ENCODE measurements at regions not wholly inside any gene's neighbourhood (a gene's known extent, or its start where the extent isn't known, plus 50 kb on each side); places are given as distances from the start of the nearest gene placed in this dataset.

- DNase-seq, result no peak
Measured at GRCh38 chr13:76038920-76039716, 403.0 kb downstream of the LMO7 start.

DNA sequence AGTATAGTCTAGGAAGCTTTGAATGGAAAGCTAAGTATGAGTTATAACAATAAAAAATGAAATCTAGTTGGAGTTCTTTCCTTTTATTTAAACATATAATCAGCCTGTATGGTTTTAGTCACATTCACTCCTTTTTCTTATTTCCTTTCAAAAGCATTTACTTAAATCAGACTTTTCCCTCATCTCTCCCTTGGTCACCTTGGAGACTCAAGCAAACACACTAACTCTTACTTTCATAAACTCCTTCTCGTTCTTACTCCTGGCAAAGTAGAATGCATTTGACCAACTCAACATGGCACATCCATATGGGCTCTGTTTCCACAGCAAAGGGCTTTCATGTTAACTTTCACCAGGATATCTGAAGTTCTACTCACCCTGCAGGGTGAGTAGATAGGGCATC is 400.0 kb downstream of the LMO7 start:
- no peak for DNase-seq

- no peak for DNase-seq
Measured at GRCh38 chr13:76035711-76036110, 399.6 kb downstream of the LMO7 start.

GRCh38 chr13:76029706-76030105 is 393.6 kb downstream of the LMO7 start:
- DNase-seq, result no peak

GRCh38 chr13:76029088-76029487 is 393.0 kb downstream of the LMO7 start:
- no peak for DNase-seq

DNA sequence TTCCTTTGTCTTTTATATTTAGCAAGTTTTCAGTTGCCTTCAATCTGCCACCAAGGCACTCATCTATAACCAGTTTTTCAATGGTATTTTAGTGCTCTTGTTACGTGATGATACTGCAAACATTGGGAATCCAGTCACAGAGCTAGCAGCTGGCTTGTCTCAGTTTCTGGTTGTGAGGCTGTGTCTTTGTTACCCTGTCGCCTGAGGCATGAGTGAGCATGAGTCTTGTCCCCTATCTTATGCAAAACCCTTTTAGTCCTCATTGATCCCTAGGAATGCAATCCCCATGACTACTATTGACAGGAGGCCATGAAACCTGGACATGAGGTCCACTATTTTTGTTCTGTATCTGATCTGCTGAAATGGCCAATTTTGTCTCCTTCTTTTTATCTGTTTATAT is 391.0 kb downstream of the LMO7 start:
- DNase-seq, result no peak

DNA sequence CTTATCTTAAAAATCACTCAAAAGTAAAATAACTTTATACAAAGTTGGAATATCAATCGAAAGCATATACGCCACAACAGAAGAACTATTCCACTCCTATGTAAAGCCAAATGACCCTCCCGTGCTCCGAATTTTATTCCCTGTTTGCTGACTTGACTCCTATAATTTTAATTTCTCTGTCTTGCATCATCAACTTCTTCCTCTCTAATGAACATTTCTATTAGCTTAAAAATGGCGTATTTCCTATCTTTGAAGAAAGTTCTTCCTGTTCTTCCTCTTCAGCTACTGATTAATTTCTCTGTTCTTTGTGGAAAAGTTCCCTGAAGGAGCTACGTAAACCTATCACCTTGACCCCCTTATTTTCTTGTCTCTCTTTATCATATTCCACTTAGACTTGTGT is 389.3 kb downstream of the LMO7 start:
- no peak for DNase-seq

- no peak for DNase-seq
Measured at GRCh38 chr13:76024151-76024550, 388.0 kb downstream of the LMO7 start.

DNA sequence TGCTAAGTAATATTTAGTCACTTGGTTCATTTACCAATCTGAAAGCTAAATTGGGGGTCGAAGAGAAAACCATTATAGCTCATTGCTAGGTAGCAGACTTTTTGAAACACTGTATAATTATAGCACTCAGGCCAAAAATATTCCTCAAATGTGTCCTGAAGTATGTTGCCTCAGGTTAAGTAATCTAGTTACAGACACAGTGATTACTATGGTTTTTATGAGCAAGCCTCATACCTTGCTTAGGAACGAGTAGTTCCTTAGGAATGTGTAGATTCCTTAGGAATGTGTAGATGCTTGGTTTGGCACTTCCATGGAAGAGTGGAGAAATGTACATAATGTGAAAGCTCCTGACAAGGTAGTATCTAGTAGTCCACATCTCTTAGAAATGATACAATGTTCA is 387.5 kb downstream of the LMO7 start:
- DNase-seq, result no peak

GRCh38 chr13:76020421-76020955 is 384.4 kb downstream of the LMO7 start:
- DNase-seq, result no peak

DNA sequence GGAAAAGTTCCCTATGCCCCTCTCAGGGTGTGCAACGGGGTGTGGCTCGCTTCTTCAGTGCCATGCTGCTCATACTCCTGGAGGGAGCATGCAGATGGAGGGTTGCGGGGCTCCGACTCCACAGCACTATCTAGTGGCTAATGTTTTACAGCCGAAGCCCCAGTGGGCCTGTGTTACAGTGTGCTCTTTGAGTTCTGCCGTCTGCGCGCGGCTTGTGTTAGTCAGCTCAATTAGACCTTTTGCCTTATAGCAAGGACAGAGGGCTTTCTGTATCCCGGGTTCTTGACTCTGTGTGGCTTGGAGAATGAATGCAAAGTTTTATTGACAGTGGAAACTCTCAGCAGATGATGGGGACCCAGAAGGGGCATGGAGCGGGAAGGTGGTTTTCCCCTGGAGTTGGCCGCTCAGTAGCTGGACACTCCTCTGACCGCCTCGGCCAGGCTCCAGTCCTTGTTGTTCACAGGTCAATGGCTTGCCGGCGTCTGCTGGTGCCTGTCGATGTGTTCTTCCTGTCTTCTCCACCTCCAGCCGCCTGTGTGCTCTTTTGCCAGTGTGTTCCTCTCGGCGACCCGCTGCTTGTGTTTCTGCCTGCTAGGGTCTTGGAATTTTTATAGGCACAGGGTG is 383.4 kb downstream of the LMO7 start:
- no peak for DNase-seq

GRCh38 chr13:76017861-76018556 is 381.9 kb downstream of the LMO7 start:
- no peak for DNase-seq

GRCh38 chr13:76016799-76017400 is 380.8 kb downstream of the LMO7 start:
- no peak for DNase-seq

GRCh38 chr13:76014406-76015318 is 378.5 kb downstream of the LMO7 start:
- DNase-seq, result no peak

GRCh38 chr13:76012091-76012721 is 376.1 kb downstream of the LMO7 start:
- no peak for DNase-seq

GRCh38 chr13:76009267-76009890 is 373.2 kb downstream of the LMO7 start:
- no peak for DNase-seq

GRCh38 chr13:76004416-76004815 is 368.3 kb downstream of the LMO7 start:
- no peak for DNase-seq

GRCh38 chr13:76000131-76000530 is 364.0 kb downstream of the LMO7 start:
- no peak for DNase-seq

- DNase-seq, result no peak
Measured at GRCh38 chr13:75996582-75996981, 360.5 kb downstream of the LMO7 start.

- DNase-seq, result no peak
Measured at GRCh38 chr13:75995966-75996365, 359.8 kb downstream of the LMO7 start.

- no peak for DNase-seq
Measured at GRCh38 chr13:75993823-75994222, 357.7 kb downstream of the LMO7 start.
